ENCODE measurements at regions not wholly inside any gene's neighbourhood (a gene's known extent, or its start where the extent isn't known, plus 50 kb on each side); places are given as distances from the start of the nearest gene placed in this dataset.
A peak's percentile ranks its signal among the peaks of the same experiment; 100 is the strongest.

DNA sequence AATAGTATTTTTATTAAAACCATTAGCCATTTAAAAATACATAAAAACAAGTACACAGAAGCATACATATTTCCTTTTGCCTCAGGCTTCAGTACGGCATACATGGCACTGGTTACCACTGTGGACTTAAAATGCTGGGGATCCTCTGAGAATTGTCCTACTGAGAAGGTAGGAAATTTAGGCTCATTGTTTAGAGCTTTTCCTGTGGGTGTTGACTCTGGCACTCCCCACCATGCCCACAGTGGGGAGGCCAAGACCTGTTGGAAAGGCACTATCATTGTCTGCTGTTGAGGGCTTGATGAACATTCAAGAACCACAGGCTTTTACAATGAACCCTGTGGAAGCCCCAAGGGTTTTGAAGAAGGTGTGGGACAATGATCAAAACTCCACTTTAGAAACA is 473.4 kb downstream of the BTBD3 start:
- POLR2A ChIA-PET (ENCODE audit: unreplicated experiment), result no interaction called here

DNA sequence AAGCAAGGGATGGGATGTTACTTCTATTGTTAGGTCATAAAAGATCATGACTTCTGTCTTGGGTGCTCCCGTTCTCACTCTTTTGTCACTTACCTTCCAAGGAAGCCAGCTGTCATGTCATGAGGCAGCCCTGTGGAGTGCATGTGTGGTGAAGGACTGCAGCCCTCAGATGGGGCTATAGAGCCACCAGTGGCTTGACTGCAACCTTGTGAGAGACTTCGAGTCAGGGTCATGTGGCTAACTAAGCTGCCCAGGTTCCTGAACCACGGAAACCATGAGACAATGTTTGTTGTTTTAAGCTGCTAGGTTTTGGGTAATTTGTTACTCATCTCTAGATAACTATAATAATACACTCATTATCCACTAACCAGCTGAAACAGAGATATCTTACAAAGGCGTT is 477.1 kb downstream of the BTBD3 start:
- Histone ChIP-seq H3K79me2 (ENCODE audit: low read length) (no peaks in the 10 kb centered on the region), H4K20me1 (ENCODE audit: low read length) (no peaks in the 10 kb centered on the region), H3K9me2 (replicated peaks; ENCODE audit: low read length) (no peaks in the 10 kb centered on the region), H3K9me3 (ENCODE audit: low read length) (no peaks in the 10 kb centered on the region), H3K27me3 (ENCODE audit: low read length) (no peaks in the 10 kb centered on the region), H3K4me2 (ENCODE audit: low read length) (no peak overlapping the region), H3F3A (ENCODE audit: low read length, unreplicated experiment) (no peaks in the 10 kb centered on the region), H3K9ac (ENCODE audit: low read length) (no peak overlapping the region), H3K4me3 (ENCODE audit: low read length) (no peak overlapping the region), H3K36me3 (ENCODE audit: low read depth, low read length) (no peaks in the 10 kb centered on the region), H3K27ac (ENCODE audit: low read length) (no peak overlapping the region), H2AFZ (ENCODE audit: low read length) (no peak overlapping the region), H3K4me1 (ENCODE audit: insufficient read depth, low read length) (peaks cover 12% of the 10 kb centered on the region)
- ATAC-seq, result peak; percentile 38; the same call in 1 of the 2 replicates
- peak; percentile 70 for DNase-seq
- CTCF ChIA-PET, result no interaction called here
- intact Hi-C loops (cut with micrococcal nuclease), result no loop called here
- no TSS peak for BruUV-seq (replicated peaks)
- no peak for TF ChIP-seq EZH2 (IDR thresholded peaks at IDR 0.05; ENCODE audit: low read length, unreplicated experiment)
- TF ChIP-seq, protein P1, sequence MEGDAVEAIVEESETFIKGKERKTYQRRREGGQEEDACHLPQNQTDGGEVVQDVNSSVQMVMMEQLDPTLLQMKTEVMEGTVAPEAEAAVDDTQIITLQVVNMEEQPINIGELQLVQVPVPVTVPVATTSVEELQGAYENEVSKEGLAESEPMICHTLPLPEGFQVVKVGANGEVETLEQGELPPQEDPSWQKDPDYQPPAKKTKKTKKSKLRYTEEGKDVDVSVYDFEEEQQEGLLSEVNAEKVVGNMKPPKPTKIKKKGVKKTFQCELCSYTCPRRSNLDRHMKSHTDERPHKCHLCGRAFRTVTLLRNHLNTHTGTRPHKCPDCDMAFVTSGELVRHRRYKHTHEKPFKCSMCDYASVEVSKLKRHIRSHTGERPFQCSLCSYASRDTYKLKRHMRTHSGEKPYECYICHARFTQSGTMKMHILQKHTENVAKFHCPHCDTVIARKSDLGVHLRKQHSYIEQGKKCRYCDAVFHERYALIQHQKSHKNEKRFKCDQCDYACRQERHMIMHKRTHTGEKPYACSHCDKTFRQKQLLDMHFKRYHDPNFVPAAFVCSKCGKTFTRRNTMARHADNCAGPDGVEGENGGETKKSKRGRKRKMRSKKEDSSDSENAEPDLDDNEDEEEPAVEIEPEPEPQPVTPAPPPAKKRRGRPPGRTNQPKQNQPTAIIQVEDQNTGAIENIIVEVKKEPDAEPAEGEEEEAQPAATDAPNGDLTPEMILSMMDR (conservative IDR thresholded peaks at IDR 0.05; ENCODE audit: low read depth, low read length), result peak; percentile 66
- POLR2A ChIA-PET (ENCODE audit: unreplicated experiment), result no interaction called here

More for the DNA sequence above, 473.4 kb downstream of the BTBD3 start:
- no peaks in the 10 kb centered on the region for H3F3A ChIP-seq (ENCODE audit: low read length, unreplicated experiment)
- no peak overlapping the region for H2AFZ ChIP-seq (ENCODE audit: low read length)
- H3K27me3 ChIP-seq (ENCODE audit: low read length), result peaks cover 9% of the 10 kb centered on the region
- DNase-seq (no peak), ATAC-seq (no peak)
- H3K9me2 ChIP-seq (replicated peaks; ENCODE audit: low read length), result no peaks in the 10 kb centered on the region
- H3K27ac ChIP-seq (ENCODE audit: low read length), result no peak overlapping the region
- no peaks in the 10 kb centered on the region for H3K9me3 ChIP-seq (ENCODE audit: low read length)
- H3K36me3 ChIP-seq (ENCODE audit: low read depth, low read length), result no peaks in the 10 kb centered on the region
- TF ChIP-seq, protein P1 (conservative IDR thresholded peaks at IDR 0.05; ENCODE audit: low read depth, low read length), result no peak
- TF ChIP-seq EZH2 (IDR thresholded peaks at IDR 0.05; ENCODE audit: low read length, unreplicated experiment) (no peak), EZH2phosphoT487 (IDR thresholded peaks at IDR 0.05; ENCODE audit: borderline replicate concordance, low read length) (no peak)
- H3K4me3 ChIP-seq (ENCODE audit: low read length), result no peak overlapping the region
- peaks cover 12% of the 10 kb centered on the region for H3K4me1 ChIP-seq (ENCODE audit: insufficient read depth, low read length)
- CTCF ChIA-PET, result no interaction called here
- no peak overlapping the region for H3K9ac ChIP-seq (ENCODE audit: low read length)
- no TSS peak for BruUV-seq (replicated peaks)
- H4K20me1 ChIP-seq (ENCODE audit: low read length), result no peaks in the 10 kb centered on the region
- H3K79me2 ChIP-seq (ENCODE audit: low read length), result no peaks in the 10 kb centered on the region
- intact Hi-C loops (cut with micrococcal nuclease), result no loop called here
- no peak overlapping the region for H3K4me2 ChIP-seq (ENCODE audit: low read length)

DNA sequence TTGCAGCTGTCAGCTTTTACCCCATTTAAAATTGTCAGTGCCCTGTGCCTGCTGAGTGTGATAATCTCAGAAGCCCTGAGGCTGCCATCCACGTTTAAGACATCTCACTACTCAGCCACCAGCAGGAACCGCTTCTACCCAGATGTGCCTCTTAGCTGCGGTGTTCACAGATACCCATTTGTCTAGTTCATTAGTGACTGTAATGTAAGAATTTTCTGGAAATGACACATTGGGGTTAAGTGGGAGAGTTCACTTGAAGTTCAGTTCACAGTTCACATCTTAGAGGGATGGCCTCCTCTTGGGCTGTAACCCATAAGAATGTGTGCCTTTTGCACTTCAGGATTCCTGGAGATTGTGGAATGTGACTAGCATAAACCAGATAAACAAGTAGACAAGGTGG is 477.7 kb downstream of the BTBD3 start:
- H3K9me3 ChIP-seq (ENCODE audit: low read length), result no peaks in the 10 kb centered on the region
- no TSS peak for BruUV-seq (replicated peaks)
- no peak overlapping the region for H2AFZ ChIP-seq (ENCODE audit: low read length)
- no peaks in the 10 kb centered on the region for H3K27me3 ChIP-seq (ENCODE audit: low read length)
- no peaks in the 10 kb centered on the region for H3F3A ChIP-seq (ENCODE audit: low read length, unreplicated experiment)
- ATAC-seq (no peak; the same call in 1 of the 2 replicates), DNase-seq (peak; percentile 34)
- no peak overlapping the region for H3K27ac ChIP-seq (ENCODE audit: low read length)
- H3K9me2 ChIP-seq (replicated peaks; ENCODE audit: low read length), result no peaks in the 10 kb centered on the region
- POLR2A ChIA-PET (ENCODE audit: unreplicated experiment), result no interaction called here
- H3K4me3 ChIP-seq (ENCODE audit: low read length), result no peak overlapping the region
- no peaks in the 10 kb centered on the region for H3K36me3 ChIP-seq (ENCODE audit: low read depth, low read length)
- H3K4me1 ChIP-seq (ENCODE audit: insufficient read depth, low read length), result peaks cover 12% of the 10 kb centered on the region
- no peak overlapping the region for H3K4me2 ChIP-seq (ENCODE audit: low read length)
- H4K20me1 ChIP-seq (ENCODE audit: low read length), result no peaks in the 10 kb centered on the region
- CTCF ChIA-PET, result no interaction called here
- intact Hi-C loops (cut with micrococcal nuclease), result no loop called here
- TF ChIP-seq, protein P1 (conservative IDR thresholded peaks at IDR 0.05; ENCODE audit: low read depth, low read length), result no peak
- TF ChIP-seq EZH2phosphoT487 (IDR thresholded peaks at IDR 0.05; ENCODE audit: borderline replicate concordance, low read length) (no peak), EZH2 (IDR thresholded peaks at IDR 0.05; ENCODE audit: low read length, unreplicated experiment) (no peak)
- no peak overlapping the region for H3K9ac ChIP-seq (ENCODE audit: low read length)
- no peaks in the 10 kb centered on the region for H3K79me2 ChIP-seq (ENCODE audit: low read length)

Measured in PC-3 (cell line).